ENCODE measurements at regions not wholly inside any gene's neighbourhood (a gene's known extent, or its start where the extent isn't known, plus 50 kb on each side); places are given as distances from the start of the nearest gene placed in this dataset.

- Histone ChIP-seq H3K9ac (ENCODE audit: insufficient read length, low read depth) (no peak overlapping the region), H3K9me3 (ENCODE audit: insufficient read depth, low read length) (no peaks in the 10 kb centered on the region), H3K4me1 (ENCODE audit: insufficient read depth, insufficient read length) (peaks cover 5% of the 10 kb centered on the region), H3K27me3 (ENCODE audit: insufficient read depth, insufficient read length) (no peaks in the 10 kb centered on the region), H3K36me3 (ENCODE audit: insufficient read depth, insufficient read length, low read length) (no peaks in the 10 kb centered on the region), H3K4me3 (ENCODE audit: insufficient read length, low read depth) (no peak overlapping the region)
- TF ChIP-seq ZNF274 (IDR thresholded peaks at IDR 0.05; ENCODE audit: low read depth, low read length) (no peak), SUZ12 (IDR thresholded peaks at IDR 0.05; ENCODE audit: extremely low read depth, insufficient read depth, insufficient read length) (no peak), YY1 (IDR thresholded peaks at IDR 0.05; ENCODE audit: insufficient read depth, insufficient read length) (no peak)
- DNase-seq (ENCODE audit: low read depth, low spot score), result no peak
These were observed 671.1 kb downstream of the TBL1XR1 start for GRCh38 chr3:176526225-176526624.

DNA sequence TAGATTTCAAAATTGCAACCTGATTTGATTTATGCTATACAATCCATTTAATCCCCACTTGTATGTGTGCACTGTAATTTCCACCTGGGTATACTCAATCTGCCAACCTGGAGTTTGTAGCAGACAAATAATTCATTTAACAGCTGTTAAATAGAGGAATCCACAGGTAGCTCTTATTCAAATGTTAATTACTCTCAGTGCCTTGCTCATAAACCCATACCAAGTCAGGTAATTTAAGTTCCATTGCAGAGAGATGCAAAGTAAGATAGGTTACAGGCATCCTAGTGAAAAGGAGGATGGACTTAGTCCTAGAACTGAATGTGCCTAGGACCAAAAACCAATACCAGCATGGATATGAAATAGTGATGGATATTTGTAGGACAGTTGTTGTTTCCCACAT, 674.2 kb downstream of the TBL1XR1 start:
- no peak overlapping the region for H3K9ac ChIP-seq (ENCODE audit: insufficient read length, low read depth)
- no peaks in the 10 kb centered on the region for H3K27me3 ChIP-seq (ENCODE audit: insufficient read depth, insufficient read length)
- no peak overlapping the region for H3K4me3 ChIP-seq (ENCODE audit: insufficient read length, low read depth)
- H3K9me3 ChIP-seq (ENCODE audit: insufficient read depth, low read length), result no peaks in the 10 kb centered on the region; the same call in 1 of the 2 replicates
- H3K4me1 ChIP-seq (ENCODE audit: insufficient read depth, insufficient read length), result peaks cover 5% of the 10 kb centered on the region
- DNase-seq (ENCODE audit: low read depth, low spot score), result no peak
- no peak for TF ChIP-seq YY1 (IDR thresholded peaks at IDR 0.05; ENCODE audit: insufficient read depth, insufficient read length)
- TF ChIP-seq SUZ12 (IDR thresholded peaks at IDR 0.05; ENCODE audit: extremely low read depth, insufficient read depth, insufficient read length), result no peak
- TF ChIP-seq ZNF274 (IDR thresholded peaks at IDR 0.05; ENCODE audit: low read depth, low read length), result no peak
- no peaks in the 10 kb centered on the region for H3K36me3 ChIP-seq (ENCODE audit: insufficient read depth, insufficient read length, low read length)

DNA sequence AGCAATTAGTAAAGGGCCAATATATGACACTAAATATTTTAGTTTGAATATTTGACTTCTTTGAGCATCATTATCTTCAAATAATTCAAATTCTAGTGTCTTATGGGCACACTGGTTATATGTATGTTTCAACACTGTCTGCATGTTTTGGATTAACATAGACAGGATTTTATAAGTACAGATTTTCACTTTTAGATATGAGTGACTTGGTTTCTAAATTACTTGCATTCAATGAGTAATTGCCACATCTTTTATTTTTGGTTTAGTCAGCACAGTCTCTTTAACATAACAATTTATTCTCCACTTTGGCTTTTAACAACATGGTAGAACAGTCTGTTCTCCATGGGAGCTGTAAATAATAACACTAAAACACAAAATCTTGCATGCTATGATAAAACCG, 674.8 kb downstream of the TBL1XR1 start:
- Histone ChIP-seq H3K9me3 (ENCODE audit: insufficient read depth, low read length) (no peaks in the 10 kb centered on the region; the same call in 1 of the 2 replicates), H3K4me3 (ENCODE audit: insufficient read length, low read depth) (no peak overlapping the region), H3K27me3 (ENCODE audit: insufficient read depth, insufficient read length) (no peaks in the 10 kb centered on the region), H3K36me3 (ENCODE audit: insufficient read depth, insufficient read length, low read length) (no peaks in the 10 kb centered on the region), H3K4me1 (ENCODE audit: insufficient read depth, insufficient read length) (peaks cover 5% of the 10 kb centered on the region), H3K9ac (ENCODE audit: insufficient read length, low read depth) (no peak overlapping the region)
- TF ChIP-seq ZNF274 (IDR thresholded peaks at IDR 0.05; ENCODE audit: low read depth, low read length) (no peak), SUZ12 (IDR thresholded peaks at IDR 0.05; ENCODE audit: extremely low read depth, insufficient read depth, insufficient read length) (no peak), YY1 (IDR thresholded peaks at IDR 0.05; ENCODE audit: insufficient read depth, insufficient read length) (no peak)
- no peak for DNase-seq (ENCODE audit: low read depth, low spot score)

DNA sequence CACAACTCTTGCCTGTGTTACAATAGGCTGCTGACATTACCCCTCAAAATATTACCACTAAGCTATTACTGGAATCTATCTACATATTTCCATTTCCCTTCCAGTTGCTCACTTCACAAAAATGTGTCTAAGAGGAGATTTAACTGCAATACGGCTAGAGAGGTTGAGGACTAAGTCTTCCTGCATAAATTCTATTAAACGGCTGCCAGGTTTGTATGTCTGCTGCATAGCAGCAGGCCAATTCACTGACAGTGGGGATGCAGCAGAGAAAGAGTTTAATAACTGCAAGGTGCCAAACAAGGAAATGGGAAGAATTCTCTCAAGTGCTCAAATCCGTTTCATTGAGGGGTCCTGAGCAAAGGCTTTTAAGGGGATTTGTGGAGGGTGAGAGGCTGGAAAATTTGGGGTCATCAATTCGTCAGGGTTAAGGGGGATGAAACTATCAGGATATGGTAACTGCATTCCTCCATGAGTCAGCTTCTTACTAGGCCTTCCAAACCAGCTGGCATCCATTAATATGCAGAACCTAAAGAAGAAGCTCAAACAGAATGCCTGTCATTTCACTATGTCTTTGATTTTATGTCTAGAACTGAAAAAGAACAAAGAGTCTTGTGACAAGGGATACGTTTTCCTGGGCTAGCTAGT, 675.6 kb downstream of the TBL1XR1 start:
- Histone ChIP-seq H3K4me3 (ENCODE audit: insufficient read length, low read depth) (no peak overlapping the region), H3K9ac (ENCODE audit: insufficient read length, low read depth) (no peak overlapping the region), H3K4me1 (ENCODE audit: insufficient read depth, insufficient read length) (peaks cover 5% of the 10 kb centered on the region), H3K36me3 (ENCODE audit: insufficient read depth, insufficient read length, low read length) (no peaks in the 10 kb centered on the region), H3K27me3 (ENCODE audit: insufficient read depth, insufficient read length) (no peaks in the 10 kb centered on the region), H3K9me3 (ENCODE audit: insufficient read depth, low read length) (no peaks in the 10 kb centered on the region; the same call in 1 of the 2 replicates)
- TF ChIP-seq SUZ12 (IDR thresholded peaks at IDR 0.05; ENCODE audit: extremely low read depth, insufficient read depth, insufficient read length) (no peak), ZNF274 (IDR thresholded peaks at IDR 0.05; ENCODE audit: low read depth, low read length) (no peak), YY1 (IDR thresholded peaks at IDR 0.05; ENCODE audit: insufficient read depth, insufficient read length) (no peak)
- DNase-seq (ENCODE audit: low read depth, low spot score), result no peak

- no peak for TF ChIP-seq YY1 (IDR thresholded peaks at IDR 0.05; ENCODE audit: insufficient read depth, insufficient read length)
- TF ChIP-seq ZNF274 (IDR thresholded peaks at IDR 0.05; ENCODE audit: low read depth, low read length), result no peak
- no peak for TF ChIP-seq SUZ12 (IDR thresholded peaks at IDR 0.05; ENCODE audit: extremely low read depth, insufficient read depth, insufficient read length)
- H3K27me3 ChIP-seq (ENCODE audit: insufficient read depth, insufficient read length), result no peaks in the 10 kb centered on the region
- no peaks in the 10 kb centered on the region for H3K36me3 ChIP-seq (ENCODE audit: insufficient read depth, insufficient read length, low read length)
- H3K9ac ChIP-seq (ENCODE audit: insufficient read length, low read depth), result no peak overlapping the region
- H3K4me1 ChIP-seq (ENCODE audit: insufficient read depth, insufficient read length), result no peaks in the 10 kb centered on the region
- H3K9me3 ChIP-seq (ENCODE audit: insufficient read depth, low read length), result peaks cover 62% of the 10 kb centered on the region
- no peak overlapping the region for H3K4me3 ChIP-seq (ENCODE audit: insufficient read length, low read depth)
- peak; percentile 76 for DNase-seq (ENCODE audit: low read depth, low spot score)
These were observed 683.0 kb downstream of the TBL1XR1 start for GRCh38 chr3:176514297-176514696.

DNA sequence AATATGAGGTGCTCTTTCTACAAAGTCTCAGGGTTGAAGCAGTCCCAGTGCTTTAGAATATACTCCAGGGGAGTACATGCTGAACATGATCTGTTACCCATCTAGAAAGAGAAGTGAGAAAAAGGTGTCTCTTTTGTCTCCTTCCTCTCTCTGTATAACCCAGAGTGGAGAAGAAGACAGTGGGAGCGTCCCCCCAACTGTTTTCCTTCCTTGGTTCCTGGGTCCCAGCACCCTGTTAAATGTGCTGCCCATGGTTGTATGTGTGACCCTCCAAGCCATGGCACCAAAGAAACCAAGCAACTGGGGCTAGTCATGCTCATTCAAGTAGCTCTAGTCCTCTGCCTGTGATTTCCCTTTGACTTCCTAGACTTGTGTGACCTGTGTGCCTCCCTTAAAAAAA, 683.7 kb downstream of the TBL1XR1 start:
- no peak overlapping the region for H3K9ac ChIP-seq (ENCODE audit: insufficient read length, low read depth)
- H3K36me3 ChIP-seq (ENCODE audit: insufficient read depth, insufficient read length, low read length), result no peaks in the 10 kb centered on the region
- DNase-seq (ENCODE audit: low read depth, low spot score), result no peak
- TF ChIP-seq YY1 (IDR thresholded peaks at IDR 0.05; ENCODE audit: insufficient read depth, insufficient read length), result no peak
- H3K4me1 ChIP-seq (ENCODE audit: insufficient read depth, insufficient read length), result no peaks in the 10 kb centered on the region
- H3K4me3 ChIP-seq (ENCODE audit: insufficient read length, low read depth), result no peak overlapping the region
- no peaks in the 10 kb centered on the region for H3K27me3 ChIP-seq (ENCODE audit: insufficient read depth, insufficient read length)
- H3K9me3 ChIP-seq (ENCODE audit: insufficient read depth, low read length), result peaks cover 63% of the 10 kb centered on the region

DNA sequence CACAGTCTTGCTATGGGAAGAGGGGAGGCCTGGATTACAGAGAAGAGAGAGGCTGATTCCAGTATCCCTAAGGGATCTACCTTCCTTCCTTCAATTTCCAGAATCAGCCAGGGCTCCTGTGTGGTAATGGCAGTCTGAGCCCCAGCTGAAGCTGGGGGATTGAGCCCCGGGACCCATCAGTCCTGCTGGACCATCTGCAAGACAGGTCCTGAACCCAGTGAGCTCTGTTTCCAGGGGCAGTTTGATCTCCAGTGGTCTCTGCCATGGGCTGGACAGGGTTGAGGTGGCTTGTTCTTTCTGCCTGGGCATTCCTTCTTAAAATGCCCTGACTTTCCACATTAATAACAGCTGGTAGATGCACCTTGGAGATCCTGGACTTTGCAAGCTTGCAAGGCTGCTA, 685.2 kb downstream of the TBL1XR1 start:
- H3K36me3 ChIP-seq (ENCODE audit: insufficient read depth, insufficient read length, low read length), result no peaks in the 10 kb centered on the region
- no peaks in the 10 kb centered on the region for H3K4me1 ChIP-seq (ENCODE audit: insufficient read depth, insufficient read length)
- H3K27me3 ChIP-seq (ENCODE audit: insufficient read depth, insufficient read length), result no peaks in the 10 kb centered on the region
- no peak overlapping the region for H3K4me3 ChIP-seq (ENCODE audit: insufficient read length, low read depth)
- peaks cover 71% of the 10 kb centered on the region for H3K9me3 ChIP-seq (ENCODE audit: insufficient read depth, low read length)
- DNase-seq (ENCODE audit: low read depth, low spot score), result no peak
- no peak overlapping the region for H3K9ac ChIP-seq (ENCODE audit: insufficient read length, low read depth)
- no peak for TF ChIP-seq ZNF274 (IDR thresholded peaks at IDR 0.05; ENCODE audit: low read depth, low read length)
- no peak for TF ChIP-seq SUZ12 (IDR thresholded peaks at IDR 0.05; ENCODE audit: extremely low read depth, insufficient read depth, insufficient read length)
- no peak for TF ChIP-seq YY1 (IDR thresholded peaks at IDR 0.05; ENCODE audit: insufficient read depth, insufficient read length)
